IMR-90 (cell line): ENCODE measurements at regions not wholly inside any gene's neighbourhood (a gene's known extent, or its start where the extent isn't known, plus 50 kb on each side); places are given as distances from the start of the nearest gene placed in this dataset.

Experiments used
- ATAC-seq: fragments of 200-7000 bp; cut with Tn5 transposase; 2 replicates; pipeline ENCODE4 v1.9.1; 2020; ENCODE audit warnings: low read depth, mild to moderate bottlenecking, moderate library complexity
- BruUV-seq: library from RNA; stranded (reverse); fragments of 400-500 nt; replicated peaks from 2 replicates; lab custom pipeline; 2021; lab: Mats Ljungman, UMichigan
- CTCF ChIA-PET: fragments of 300-600 bp; formaldehyde crosslinking; extraction: SDS; loops from one replicate; lab custom pipeline; 2021; ENCODE audit warnings: antibody characterized with exemption; lab: Yijun Ruan, JAX
- POLR2A ChIA-PET: fragments of 300-600 bp; sonication (Branson Sonifier 250); formaldehyde crosslinking; loops from one replicate; lab custom pipeline; 2022; ENCODE audit warnings: antibody characterized with exemption; ENCODE audit not compliant: unreplicated experiment; lab: Charles Lee
- DNase-seq: peaks from one replicate; pipeline ENCODE4 v3.0.0; 2013
- H2AFZ ChIP-seq: replicated peaks from 2 replicates; pipeline ENCODE3; 2013; ENCODE audit warnings: low read length, mild to moderate bottlenecking; ENCODE audit not compliant: poor library complexity
- H2AK5ac ChIP-seq: 2 replicates; pipeline ENCODE4 v1.6.1; 2013; ENCODE audit warnings: low read depth, low read length, inconsistent platforms
- H2AK9ac ChIP-seq: replicated peaks from 2 replicates; pipeline ENCODE3; 2013; ENCODE audit warnings: mild to moderate bottlenecking, low read depth, low read length, moderate library complexity; ENCODE audit not compliant: poor library complexity
- H2BK120ac ChIP-seq: 2 replicates; pipeline ENCODE4 v1.6.1; 2013; ENCODE audit warnings: low read depth, low read length, inconsistent platforms
- H2BK15ac ChIP-seq: 3 replicates; pipeline ENCODE4 v1.6.1; 2013; ENCODE audit warnings: low read depth, low read length, inconsistent platforms
- H2BK20ac ChIP-seq: 2 replicates; pipeline ENCODE4 v1.6.1; 2013; ENCODE audit warnings: low read depth, mild to moderate bottlenecking, inconsistent platforms, low read length, moderate library complexity
- H2BK5ac ChIP-seq: 2 replicates; pipeline ENCODE4 v1.6.1; 2013; ENCODE audit warnings: mild to moderate bottlenecking, low read depth, low read length, inconsistent platforms; ENCODE audit not compliant: poor library complexity, severe bottlenecking
- H3K14ac ChIP-seq: replicated peaks from 2 replicates; pipeline ENCODE4 v1.6.1; 2013; ENCODE audit warnings: low read depth, low read length, inconsistent platforms
- H3K18ac ChIP-seq: 2 replicates; pipeline ENCODE4 v1.6.1; 2013; ENCODE audit warnings: low read depth, low read length, control low read depth
- H3K23ac ChIP-seq: 2 replicates; pipeline ENCODE4 v1.6.1; 2013; ENCODE audit warnings: low read depth, low read length, inconsistent platforms
- H3K27ac ChIP-seq: 2 replicates; pipeline ENCODE4 v1.5.1; 2013; ENCODE audit warnings: mild to moderate bottlenecking, control low read depth, low read length; ENCODE audit not compliant: insufficient read depth
- H3K27me3 ChIP-seq: 2 replicates; pipeline ENCODE4 v1.6.1; 2013; ENCODE audit warnings: low read length; ENCODE audit not compliant: control insufficient read depth, insufficient read depth
- H3K36me3 ChIP-seq: 2 replicates; pipeline ENCODE4 v1.6.1; 2013; ENCODE audit warnings: low read length, mixed read lengths; ENCODE audit not compliant: control insufficient read depth, insufficient read depth
- H3K4ac ChIP-seq: 2 replicates; pipeline ENCODE4 v1.6.1; 2013; ENCODE audit warnings: low read depth, low read length, inconsistent platforms
- H3K4me1 ChIP-seq: 2 replicates; pipeline ENCODE4 v1.6.1; 2013; ENCODE audit warnings: low read length, mixed read lengths; ENCODE audit not compliant: control insufficient read depth, insufficient read depth
- H3K4me2 ChIP-seq: 2 replicates; pipeline ENCODE4 v1.6.1; 2013; ENCODE audit warnings: low read depth, mild to moderate bottlenecking, control low read depth, low read length, moderate library complexity
- H3K4me3 ChIP-seq: 2 replicates; pipeline ENCODE4 v1.5.1; 2013; ENCODE audit warnings: low read depth, mild to moderate bottlenecking, control low read depth, low read length, moderate library complexity; ENCODE audit not compliant: insufficient read depth
- H3K56ac ChIP-seq: 2 replicates; pipeline ENCODE4 v1.6.1; 2013; ENCODE audit warnings: low read length, inconsistent platforms; ENCODE audit not compliant: insufficient read depth; ENCODE audit errors: extremely low read depth
- H3K79me1 ChIP-seq, 2 experiments: 2 replicates each; pipeline ENCODE4 v1.6.1; 2013; ENCODE audit warnings: low read length in 2 of 2, inconsistent platforms in 1 of 2, low read depth in 1 of 2
- H3K9ac ChIP-seq: 2 replicates; pipeline ENCODE4 v1.6.1; 2013; ENCODE audit warnings: low read depth, low read length, control low read depth
- H3K9me1 ChIP-seq: 2 replicates; pipeline ENCODE4 v1.6.1; 2013; ENCODE audit warnings: low read length, inconsistent platforms; ENCODE audit not compliant: insufficient read depth
- H3K9me3 ChIP-seq: 2 replicates; pipeline ENCODE4 v1.6.1; 2013; ENCODE audit warnings: low read length; ENCODE audit not compliant: control insufficient read depth, insufficient read depth
- H4K20me1 ChIP-seq: 2 replicates; pipeline ENCODE4 v1.6.1; 2013; ENCODE audit warnings: low read length, inconsistent platforms; ENCODE audit not compliant: insufficient read depth
- H4K5ac ChIP-seq: 2 replicates; pipeline ENCODE4 v1.6.1; 2013; ENCODE audit warnings: mild to moderate bottlenecking, low read depth, low read length, control low read depth
- H4K8ac ChIP-seq, 2 experiments: 2 replicates each; pipeline ENCODE4 v1.6.1; 2013; ENCODE audit warnings: low read depth in 2 of 2, low read length in 2 of 2, control low read depth in 1 of 2, inconsistent platforms in 1 of 2
- H4K91ac ChIP-seq: 2 replicates; pipeline ENCODE4 v1.6.1; 2013; ENCODE audit warnings: low read depth, low read length, inconsistent platforms; ENCODE audit not compliant: insufficient read depth
- BHLHE40 ChIP-seq: fragments of 150-350 bp; IDR thresholded peaks from 2 replicates; pipeline ENCODE4 v1.6.1; 2016; ENCODE audit warnings: mild to moderate bottlenecking, low read depth, low read length
- FOS ChIP-seq: fragments of 150-350 bp; IDR thresholded peaks from 2 replicates; pipeline ENCODE4 v1.6.1; 2016; ENCODE audit warnings: low read depth, low read length
- MAFK ChIP-seq: IDR thresholded peaks from 2 replicates; pipeline ENCODE4 v1.6.1; 2012; ENCODE audit warnings: low read depth, low read length, improper control_type of control experiment
- MXI1 ChIP-seq: IDR thresholded peaks from 2 replicates; pipeline ENCODE4 v1.6.1; 2012; ENCODE audit warnings: low read depth, mild to moderate bottlenecking, low read length, moderate library complexity, borderline replicate concordance
- NFE2L2 ChIP-seq: fragments of 150-350 bp; IDR thresholded peaks from 2 replicates; pipeline ENCODE4 v1.6.1; 2016; ENCODE audit warnings: low read depth, mild to moderate bottlenecking, low read length
- SMC3 ChIP-seq: fragments of 150-350 bp; IDR thresholded peaks from 2 replicates; pipeline ENCODE4 v1.6.1; 2016; ENCODE audit warnings: low read depth, mild to moderate bottlenecking, antibody characterized with exemption, low read length, moderate library complexity
- WGBS, 2 experiments: methylation state at CpG; one replicate each; pipeline versions ENCODE4 v1.1.5 to v1.1.7; 2013; ENCODE audit warnings: missing lambda C conversion rate in 2 of 2; ENCODE audit not compliant: insufficient read length in 1 of 2; ENCODE audit errors: extremely low coverage in 2 of 2; 5-methylcytosine and 5-hydroxymethylcytosine counted together
- dilution Hi-C: fragments of 300-500 bp; cut with HindIII; formaldehyde crosslinking; loops from one replicate; pipeline ENCODE4 v1.14.3; 2018; ENCODE audit warnings: low sequenced_read_pairs; ENCODE audit not compliant: unreplicated experiment
- in situ Hi-C: fragments of 300-500 bp; cut with MboI; formaldehyde crosslinking; loops from 3 replicates; pipeline ENCODE4 v1.14.3; 2019; ENCODE audit warnings: low sequenced_read_pairs, inconsistent platforms, mixed read lengths
- intact Hi-C: fragments of 100-400 bp; cut with micrococcal nuclease; formaldehyde crosslinking; loops from 2 replicates; pipeline ENCODE4 v1.10.0; 2022
- TF ChIP-seq, protein P1 (sequence below): fragments of 150-350 bp; IDR thresholded peaks from 2 replicates; pipeline ENCODE4 v1.6.1; 2016; ENCODE audit warnings: low read depth, mild to moderate bottlenecking, low read length, moderate library complexity, borderline replicate concordance
- TF ChIP-seq, protein P2 (sequence below): fragments of 150-350 bp; IDR thresholded peaks from 2 replicates; pipeline ENCODE4 v1.6.1; 2017; ENCODE audit warnings: mild to moderate bottlenecking, antibody characterized with exemption, low read length, low read depth
- TF ChIP-seq, protein P3 (sequence below): conservative IDR thresholded peaks from 2 replicates; pipeline ENCODE4 v1.5.1; 2012; ENCODE audit warnings: mild to moderate bottlenecking, low read depth, low read length, improper control_type of control experiment

DNA sequence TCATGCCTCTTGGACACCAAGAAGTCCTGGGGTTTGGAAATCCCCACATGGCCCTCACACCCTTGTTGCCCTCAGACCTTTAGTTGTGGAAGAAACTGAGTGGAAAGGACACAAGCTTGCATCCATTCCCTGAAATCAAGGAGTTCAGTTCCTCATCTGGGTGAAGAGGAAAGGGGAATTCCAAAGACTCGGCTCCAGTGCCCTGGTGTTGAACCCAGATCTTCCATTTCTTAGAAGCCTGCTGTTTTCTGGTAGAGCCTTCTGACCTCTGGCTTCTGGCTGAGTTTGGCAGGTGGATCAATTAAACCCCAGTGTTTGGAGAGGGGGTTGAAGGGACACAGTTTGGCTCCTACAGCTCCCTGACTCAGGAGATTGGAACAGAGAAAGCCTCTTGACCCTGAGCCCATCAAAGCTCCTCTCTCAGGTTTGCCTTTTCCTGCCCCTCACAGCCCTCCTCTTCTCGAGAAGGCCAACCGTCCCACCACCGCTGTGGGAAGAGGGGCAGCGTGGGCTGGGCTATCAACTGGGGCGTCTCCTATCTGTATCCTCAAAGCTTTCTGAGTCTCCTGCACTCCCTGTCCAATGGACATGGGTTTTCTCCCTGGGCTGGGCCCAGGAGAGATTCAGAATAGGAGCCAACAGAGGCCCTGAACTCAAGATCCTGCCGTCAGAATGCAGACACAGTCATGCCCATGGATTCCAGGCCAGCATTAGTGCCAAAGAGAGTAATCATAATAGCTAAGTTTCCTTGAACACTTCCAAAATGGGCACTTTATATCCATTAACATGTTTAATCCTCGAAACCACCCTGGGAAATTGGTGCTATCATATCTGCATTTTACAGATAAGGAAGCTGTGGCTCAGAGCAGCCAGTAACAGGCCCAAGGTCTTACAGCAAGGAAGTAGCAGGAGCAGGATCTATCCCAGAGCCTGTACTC, 146.2 kb downstream of the VEGFA start:
- Histone ChIP-seq H4K20me1 (no peaks in the 10 kb centered on the region), H4K91ac (no peak overlapping the region; the same call in 1 of the 2 replicates), H3K9me1 (peaks cover 4% of the 10 kb centered on the region; the same call in 1 of the 2 replicates), H2BK20ac (0 out of 2 replicates have a peak overlapping the region, but pooled peaks have one; percentile 6), H3K36me3 (no peaks in the 10 kb centered on the region), H2BK15ac (peak overlapping the region; percentile 11; the same call in 1 of the 3 replicates), H3K79me1 (no peaks in the 10 kb centered on the region), H3K9ac (no peak overlapping the region), H4K8ac (no peak overlapping the region), H3K27ac (no peak overlapping the region), H3K9me3 (no peaks in the 10 kb centered on the region), H2AFZ (no peak overlapping the region), H3K4me1 (peaks cover 16% of the 10 kb centered on the region), H3K4me3 (no peak overlapping the region), H3K56ac (no peak overlapping the region), H3K4me2 (no peak overlapping the region), H4K5ac (no peak overlapping the region), H2BK120ac (peak overlapping the region; percentile 17; the same call in 1 of the 2 replicates), H3K4ac (peak overlapping the region; percentile 38), H2AK9ac (peak overlapping the region; percentile 6), H2BK5ac (no peak overlapping the region), H3K23ac (no peak overlapping the region), H3K14ac (no peak overlapping the region; the same call in 1 of the 2 replicates), H2AK5ac (peak overlapping the region; percentile 44), H3K18ac (no peak overlapping the region), H3K27me3 (no peaks in the 10 kb centered on the region)
- TF ChIP-seq BHLHE40 (no peak), FOS (no peak), MAFK (no peak), MXI1 (no peak), NFE2L2 (no peak), SMC3 (no peak)
- TF ChIP-seq, protein P1, sequence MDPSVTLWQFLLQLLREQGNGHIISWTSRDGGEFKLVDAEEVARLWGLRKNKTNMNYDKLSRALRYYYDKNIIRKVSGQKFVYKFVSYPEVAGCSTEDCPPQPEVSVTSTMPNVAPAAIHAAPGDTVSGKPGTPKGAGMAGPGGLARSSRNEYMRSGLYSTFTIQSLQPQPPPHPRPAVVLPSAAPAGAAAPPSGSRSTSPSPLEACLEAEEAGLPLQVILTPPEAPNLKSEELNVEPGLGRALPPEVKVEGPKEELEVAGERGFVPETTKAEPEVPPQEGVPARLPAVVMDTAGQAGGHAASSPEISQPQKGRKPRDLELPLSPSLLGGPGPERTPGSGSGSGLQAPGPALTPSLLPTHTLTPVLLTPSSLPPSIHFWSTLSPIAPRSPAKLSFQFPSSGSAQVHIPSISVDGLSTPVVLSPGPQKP = no peak
- TF ChIP-seq, protein P2, sequence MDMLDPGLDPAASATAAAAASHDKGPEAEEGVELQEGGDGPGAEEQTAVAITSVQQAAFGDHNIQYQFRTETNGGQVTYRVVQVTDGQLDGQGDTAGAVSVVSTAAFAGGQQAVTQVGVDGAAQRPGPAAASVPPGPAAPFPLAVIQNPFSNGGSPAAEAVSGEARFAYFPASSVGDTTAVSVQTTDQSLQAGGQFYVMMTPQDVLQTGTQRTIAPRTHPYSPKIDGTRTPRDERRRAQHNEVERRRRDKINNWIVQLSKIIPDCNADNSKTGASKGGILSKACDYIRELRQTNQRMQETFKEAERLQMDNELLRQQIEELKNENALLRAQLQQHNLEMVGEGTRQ = no peak
- TF ChIP-seq, protein P3, sequence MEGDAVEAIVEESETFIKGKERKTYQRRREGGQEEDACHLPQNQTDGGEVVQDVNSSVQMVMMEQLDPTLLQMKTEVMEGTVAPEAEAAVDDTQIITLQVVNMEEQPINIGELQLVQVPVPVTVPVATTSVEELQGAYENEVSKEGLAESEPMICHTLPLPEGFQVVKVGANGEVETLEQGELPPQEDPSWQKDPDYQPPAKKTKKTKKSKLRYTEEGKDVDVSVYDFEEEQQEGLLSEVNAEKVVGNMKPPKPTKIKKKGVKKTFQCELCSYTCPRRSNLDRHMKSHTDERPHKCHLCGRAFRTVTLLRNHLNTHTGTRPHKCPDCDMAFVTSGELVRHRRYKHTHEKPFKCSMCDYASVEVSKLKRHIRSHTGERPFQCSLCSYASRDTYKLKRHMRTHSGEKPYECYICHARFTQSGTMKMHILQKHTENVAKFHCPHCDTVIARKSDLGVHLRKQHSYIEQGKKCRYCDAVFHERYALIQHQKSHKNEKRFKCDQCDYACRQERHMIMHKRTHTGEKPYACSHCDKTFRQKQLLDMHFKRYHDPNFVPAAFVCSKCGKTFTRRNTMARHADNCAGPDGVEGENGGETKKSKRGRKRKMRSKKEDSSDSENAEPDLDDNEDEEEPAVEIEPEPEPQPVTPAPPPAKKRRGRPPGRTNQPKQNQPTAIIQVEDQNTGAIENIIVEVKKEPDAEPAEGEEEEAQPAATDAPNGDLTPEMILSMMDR = no peak
- peak; percentile 63 for DNase-seq
- intact Hi-C loops (no loop called here), dilution Hi-C loops (no loop called here), in situ Hi-C loops (no loop called here)
- no TSS peak for BruUV-seq
- ChIA-PET POLR2A (no interaction called here), CTCF (no interaction called here)
- WGBS, 2 experiments = 93% methylated on average over 3 of the region's 8 CpGs; no CpG with 5 or more reads in 1 of the 2 experiments
- no peak for ATAC-seq
